ENCODE measurements at regions not wholly inside any gene's neighbourhood (a gene's known extent, or its start where the extent isn't known, plus 50 kb on each side); places are given as distances from the start of the nearest gene placed in this dataset.

GRCh38 chr9:116073826-116074225 lies 79.8 kb upstream of the PAPPA start:
- TF ChIP-seq EZH2 (IDR thresholded peaks at IDR 0.05; ENCODE audit: low read length) (no peak), CTCF (optimal IDR thresholded peaks at IDR 0.05 in 1 of 3, IDR thresholded peaks at IDR 0.05 in 1 of 3, conservative IDR thresholded peaks at IDR 0.05 in 1 of 3; ENCODE audit: extremely low read depth in 1 of 3, insufficient read depth in 2 of 3, low read length in 3 of 3) (no peak)
- dilution Hi-C loops (cut with MboI; ENCODE audit: extremely low pct_ligation_motif_present, low sequenced_read_pairs), result no loop called here
- Histone ChIP-seq H3K9ac (ENCODE audit: control insufficient read depth, extremely low read depth, insufficient read depth, low read length) (no peak overlapping the region), H3K79me2 (ENCODE audit: control insufficient read depth, insufficient read depth, low read length) (no peaks in the 10 kb centered on the region), H3K9me1 (ENCODE audit: control insufficient read depth, extremely low read depth, insufficient read depth, low read length) (no peaks in the 10 kb centered on the region), H3K4me3 (ENCODE audit: control insufficient read depth in 2 of 3, extremely low read depth in 1 of 3, insufficient read depth in 2 of 3, low read depth in 1 of 3, low read length in 3 of 3) (no peak overlapping the region), H2AFZ (ENCODE audit: control insufficient read depth, low read length) (no peak overlapping the region), H3K36me3 (ENCODE audit: control insufficient read depth in 2 of 2, extremely low read depth in 1 of 2, insufficient read depth in 2 of 2, low read length in 2 of 2) (no peaks in the 10 kb centered on the region), H3K27ac (ENCODE audit: control insufficient read depth, insufficient read depth, low read length) (no peak overlapping the region), H3K9me3 (ENCODE audit: control insufficient read depth, low read depth, low read length) (no peaks in the 10 kb centered on the region), H4K20me1 (ENCODE audit: control insufficient read depth, extremely low read depth, insufficient read depth, low read length) (no peaks in the 10 kb centered on the region), H3K4me2 (ENCODE audit: control insufficient read depth, extremely low read depth, insufficient read depth, low read depth, low read length) (no peak overlapping the region), H3K4me1 (ENCODE audit: control insufficient read depth, extremely low read depth, insufficient read depth, low read length) (peaks cover 18% of the 10 kb centered on the region), H3K27me3 (ENCODE audit: control insufficient read depth, extremely low read depth, insufficient read depth, low read length) (no peaks in the 10 kb centered on the region)
- FAIRE-seq (peak; percentile 49), DNase-seq (ENCODE audit: low read depth, low spot score) (no peak)

GRCh38 chr9:116074658-116075057 lies 78.9 kb upstream of the PAPPA start:
- Histone ChIP-seq H3K4me2 (ENCODE audit: control insufficient read depth, extremely low read depth, insufficient read depth, low read depth, low read length) (no peak overlapping the region), H3K9me1 (ENCODE audit: control insufficient read depth, extremely low read depth, insufficient read depth, low read length) (no peaks in the 10 kb centered on the region), H3K36me3 (ENCODE audit: control insufficient read depth in 2 of 2, extremely low read depth in 1 of 2, insufficient read depth in 2 of 2, low read length in 2 of 2) (no peaks in the 10 kb centered on the region), H3K27me3 (ENCODE audit: control insufficient read depth, extremely low read depth, insufficient read depth, low read length) (no peaks in the 10 kb centered on the region), H3K9me3 (ENCODE audit: control insufficient read depth, low read depth, low read length) (no peaks in the 10 kb centered on the region), H3K4me3 (ENCODE audit: control insufficient read depth in 2 of 3, extremely low read depth in 1 of 3, insufficient read depth in 2 of 3, low read depth in 1 of 3, low read length in 3 of 3) (no peak overlapping the region), H4K20me1 (ENCODE audit: control insufficient read depth, extremely low read depth, insufficient read depth, low read length) (no peaks in the 10 kb centered on the region), H3K79me2 (ENCODE audit: control insufficient read depth, insufficient read depth, low read length) (no peaks in the 10 kb centered on the region), H3K27ac (ENCODE audit: control insufficient read depth, insufficient read depth, low read length) (peak overlapping the region; percentile 32), H3K4me1 (ENCODE audit: control insufficient read depth, extremely low read depth, insufficient read depth, low read length) (peaks cover 18% of the 10 kb centered on the region), H3K9ac (ENCODE audit: control insufficient read depth, extremely low read depth, insufficient read depth, low read length) (no peak overlapping the region), H2AFZ (ENCODE audit: control insufficient read depth, low read length) (no peak overlapping the region)
- DNase-seq (ENCODE audit: low read depth, low spot score) (no peak), FAIRE-seq (no peak)
- TF ChIP-seq CTCF (optimal IDR thresholded peaks at IDR 0.05 in 1 of 3, IDR thresholded peaks at IDR 0.05 in 1 of 3, conservative IDR thresholded peaks at IDR 0.05 in 1 of 3; ENCODE audit: extremely low read depth in 1 of 3, insufficient read depth in 2 of 3, low read length in 3 of 3) (no peak), EZH2 (IDR thresholded peaks at IDR 0.05; ENCODE audit: low read length) (no peak)
- dilution Hi-C loops (cut with MboI; ENCODE audit: extremely low pct_ligation_motif_present, low sequenced_read_pairs), result no loop called here
